ENCODE measurements at regions not wholly inside any gene's neighbourhood (a gene's known extent, or its start where the extent isn't known, plus 50 kb on each side); places are given as distances from the start of the nearest gene placed in this dataset.

DNA sequence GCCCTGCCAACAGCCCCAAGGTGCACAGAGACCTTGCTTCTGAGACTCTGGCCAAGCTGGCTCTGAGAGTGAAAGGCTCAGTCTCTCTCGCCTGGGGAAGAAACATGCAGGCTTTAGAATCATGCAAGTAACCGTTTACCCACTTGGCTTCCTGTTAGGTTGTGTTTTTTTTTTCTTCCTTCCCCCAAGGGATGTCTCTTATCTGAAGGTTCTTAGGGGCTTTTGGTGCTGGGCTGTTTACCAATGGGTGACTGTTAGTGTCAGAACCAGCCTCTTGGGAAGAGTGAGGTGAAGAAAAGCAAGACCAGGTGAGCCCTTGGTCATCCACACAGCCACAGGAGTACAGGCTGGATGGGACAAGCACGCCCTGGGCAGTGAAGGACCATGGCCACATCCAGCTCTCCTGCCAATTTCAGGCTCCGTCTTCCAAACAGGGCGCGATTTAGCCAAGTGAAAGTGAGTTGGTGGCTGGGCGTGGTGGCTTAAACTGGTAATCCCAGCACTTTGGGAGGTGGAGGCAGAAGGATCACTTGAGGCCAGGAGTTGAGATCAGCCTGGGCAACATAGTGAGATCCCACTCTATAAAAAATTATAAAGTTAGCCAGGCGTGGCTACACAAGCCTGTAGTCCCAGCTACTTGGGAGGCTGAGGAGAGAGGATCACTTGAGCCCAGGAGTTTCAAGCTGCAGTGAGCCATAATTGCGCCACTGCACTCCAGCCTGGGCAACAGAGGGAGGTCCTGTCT is 76.3 kb upstream of the CUX1 start:
- TF ChIP-seq, protein P1, sequence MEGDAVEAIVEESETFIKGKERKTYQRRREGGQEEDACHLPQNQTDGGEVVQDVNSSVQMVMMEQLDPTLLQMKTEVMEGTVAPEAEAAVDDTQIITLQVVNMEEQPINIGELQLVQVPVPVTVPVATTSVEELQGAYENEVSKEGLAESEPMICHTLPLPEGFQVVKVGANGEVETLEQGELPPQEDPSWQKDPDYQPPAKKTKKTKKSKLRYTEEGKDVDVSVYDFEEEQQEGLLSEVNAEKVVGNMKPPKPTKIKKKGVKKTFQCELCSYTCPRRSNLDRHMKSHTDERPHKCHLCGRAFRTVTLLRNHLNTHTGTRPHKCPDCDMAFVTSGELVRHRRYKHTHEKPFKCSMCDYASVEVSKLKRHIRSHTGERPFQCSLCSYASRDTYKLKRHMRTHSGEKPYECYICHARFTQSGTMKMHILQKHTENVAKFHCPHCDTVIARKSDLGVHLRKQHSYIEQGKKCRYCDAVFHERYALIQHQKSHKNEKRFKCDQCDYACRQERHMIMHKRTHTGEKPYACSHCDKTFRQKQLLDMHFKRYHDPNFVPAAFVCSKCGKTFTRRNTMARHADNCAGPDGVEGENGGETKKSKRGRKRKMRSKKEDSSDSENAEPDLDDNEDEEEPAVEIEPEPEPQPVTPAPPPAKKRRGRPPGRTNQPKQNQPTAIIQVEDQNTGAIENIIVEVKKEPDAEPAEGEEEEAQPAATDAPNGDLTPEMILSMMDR (IDR thresholded peaks at IDR 0.05): no peak
- no peak for TF ChIP-seq POLR2A (IDR thresholded peaks at IDR 0.05)
